Limb (tissue), 2 donors: ENCODE measurements at regions not wholly inside any gene's neighbourhood (a gene's known extent, or its start where the extent isn't known, plus 50 kb on each side); places are given as distances from the start of the nearest gene placed in this dataset.
"Not testable (repeated sequence)": the region's sequence is repeated elsewhere in the genome, so short reads cannot be mapped to it uniquely, and the experiment has no call there.

Experiments
- DNase-seq, 2 donors: peaks; one replicate each; pipeline ENCODE4 v3.0.0-alpha.2; 2016; ENCODE audit errors: extremely low spot score in 2 of 2

DNA sequence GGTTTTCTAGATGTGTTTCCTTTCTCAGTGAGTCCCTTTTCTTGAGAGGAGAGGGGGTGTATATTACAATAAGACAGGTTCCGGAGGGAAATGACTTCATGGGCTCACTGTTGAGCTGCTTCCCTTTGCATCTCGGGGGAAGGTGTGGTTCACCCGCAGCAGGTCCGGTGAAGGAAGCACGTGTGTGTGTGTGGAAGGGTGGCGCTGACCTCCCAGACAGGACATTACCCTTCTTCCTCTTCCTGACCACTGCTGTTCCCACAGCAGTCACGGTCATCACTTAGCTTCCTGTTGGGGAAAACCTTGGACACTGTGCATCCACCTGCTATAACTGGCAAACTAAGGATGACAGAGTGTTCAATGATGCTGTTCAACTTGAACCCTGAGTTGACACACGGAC lies 83.6 kb downstream of the PLEKHG1 start:
- DNase-seq: no peak

- DNase-seq: no peak
Observed at GRCh38 chr6:150684161-150684560, 84.5 kb downstream of the PLEKHG1 start.

DNA sequence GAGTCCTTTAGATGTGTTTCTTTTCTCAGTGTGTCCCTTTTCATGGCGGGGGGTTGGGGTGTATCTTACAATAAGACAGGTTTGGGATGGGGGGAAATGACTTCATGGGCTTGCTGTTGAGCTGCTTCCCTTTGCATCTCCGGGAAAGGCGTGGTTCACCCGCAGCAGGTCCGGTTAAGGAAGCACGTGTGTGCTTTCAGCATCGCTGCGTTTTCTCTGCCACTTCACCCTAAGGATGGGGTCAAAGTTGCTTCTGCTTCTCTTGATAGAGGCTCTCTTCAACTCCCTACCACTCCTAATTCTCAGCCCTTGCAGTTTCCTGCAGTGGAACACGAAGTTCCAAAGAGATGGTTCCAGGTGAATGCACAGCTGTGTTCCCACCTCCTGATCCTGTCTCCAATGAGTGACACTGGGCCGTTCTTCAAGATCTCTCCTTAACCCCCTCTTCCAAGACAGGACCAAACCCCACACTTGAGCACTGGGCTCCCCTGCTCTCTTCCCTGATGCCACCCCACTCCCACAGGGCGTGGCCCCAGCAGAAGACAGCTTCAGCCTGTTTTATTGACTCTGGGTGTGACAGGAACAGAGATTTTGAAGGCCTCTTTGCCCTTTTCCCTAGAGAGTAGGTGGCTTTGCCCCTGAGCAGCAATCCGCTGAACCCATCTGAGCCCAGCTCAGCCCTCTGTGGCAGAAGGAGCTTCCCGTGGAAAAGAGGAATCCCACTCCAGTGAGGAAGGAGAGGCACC lies 85.2 kb downstream of the PLEKHG1 start:
- no peak for DNase-seq

DNA sequence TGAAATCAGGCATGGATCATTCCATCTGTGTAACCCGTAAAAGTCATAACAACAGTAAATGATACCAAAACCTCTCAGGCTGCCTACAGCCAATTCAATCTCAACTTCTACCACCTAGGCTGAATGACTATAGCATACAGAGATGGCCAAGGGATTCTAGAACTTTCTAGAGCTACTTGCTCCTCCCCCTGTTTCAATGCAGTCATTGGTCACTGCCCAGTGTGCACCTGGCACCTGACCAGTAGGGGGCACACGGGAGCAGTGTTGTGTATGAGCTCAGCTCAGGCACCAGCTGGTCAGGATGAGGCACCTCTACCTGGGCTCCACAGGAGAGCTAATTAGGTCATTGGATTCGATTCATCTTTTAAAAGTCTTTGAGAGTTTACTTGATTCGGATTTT lies 86.2 kb downstream of the PLEKHG1 start:
- DNase-seq: no peak

GRCh38 chr6:150686566-150686965 lies 86.9 kb downstream of the PLEKHG1 start:
- no peak for DNase-seq

DNA sequence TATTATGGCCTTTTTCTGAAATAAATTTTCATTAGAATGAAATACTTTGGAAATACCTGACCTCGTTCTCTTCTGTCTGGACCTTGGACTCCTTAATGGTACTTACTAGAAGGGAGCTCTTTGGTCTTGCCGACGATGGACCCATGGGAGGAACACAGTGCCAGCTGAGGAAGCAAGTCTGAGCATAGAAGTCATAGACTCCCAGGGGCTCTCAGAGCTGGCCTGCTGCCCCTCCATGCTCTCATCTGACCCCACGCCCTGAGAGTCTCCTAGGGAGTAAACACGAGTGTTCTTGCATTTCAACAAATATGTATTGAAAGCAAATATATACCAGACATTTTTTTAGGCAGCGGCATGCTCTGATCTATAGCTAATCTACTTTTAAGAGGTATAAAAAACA lies 87.8 kb downstream of the PLEKHG1 start:
- peak in 1 of 2 donors; percentile 59 for DNase-seq

GRCh38 chr6:150689900-150690590 lies 90.4 kb downstream of the PLEKHG1 start:
- DNase-seq: no peak

GRCh38 chr6:150690681-150691080 lies 91.0 kb downstream of the PLEKHG1 start:
- DNase-seq: no peak

GRCh38 chr6:150691463-150691862 lies 91.8 kb downstream of the PLEKHG1 start:
- DNase-seq: no peak

GRCh38 chr6:150692604-150693003 lies 92.9 kb downstream of the PLEKHG1 start:
- DNase-seq: no peak

DNA sequence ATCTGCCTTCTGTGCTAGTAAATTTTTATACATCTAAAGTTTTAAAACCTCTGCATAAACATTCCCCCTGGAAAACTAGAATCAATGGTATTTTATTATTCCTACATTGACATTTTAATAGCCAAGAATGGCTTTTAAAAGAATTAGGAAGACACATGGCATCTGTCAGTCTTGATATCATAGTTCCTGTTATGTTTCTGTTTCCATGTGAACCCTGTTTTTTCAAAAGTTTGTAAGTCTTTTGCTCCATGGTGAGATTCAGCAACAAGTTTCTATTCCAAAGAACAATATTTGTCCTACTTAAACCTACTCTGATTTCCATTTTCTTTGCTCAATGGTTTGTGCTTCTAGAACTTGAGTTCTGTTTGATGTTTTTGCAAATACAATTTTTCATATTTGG lies 95.2 kb downstream of the PLEKHG1 start:
- DNase-seq: no peak

- no peak for DNase-seq
Observed at GRCh38 chr6:150695652-150696051, 96.0 kb downstream of the PLEKHG1 start.

DNA sequence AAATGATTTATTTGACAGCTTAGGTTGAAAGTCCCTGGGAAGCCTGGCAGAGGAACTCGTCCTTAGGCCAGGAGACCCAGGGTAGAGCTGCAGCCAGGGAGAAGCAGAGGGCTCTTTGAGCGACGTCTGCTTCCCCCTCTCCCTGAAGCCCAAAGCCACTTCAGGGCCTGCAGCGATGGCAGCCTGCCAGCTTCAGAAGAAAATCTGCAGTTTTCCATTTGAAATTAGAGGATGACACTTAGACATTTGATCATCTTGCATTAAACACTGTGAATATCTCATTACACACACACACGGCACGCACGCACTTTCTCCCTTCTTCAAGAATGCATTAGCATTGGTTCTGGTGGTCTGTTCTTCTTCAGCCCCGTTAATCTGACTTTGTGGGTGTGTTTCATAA lies 96.5 kb downstream of the PLEKHG1 start:
- peak in 1 of 2 donors; percentile 43 for DNase-seq

- not testable (repeated sequence) for DNase-seq
Observed at GRCh38 chr6:150696918-150697317, 97.2 kb downstream of the PLEKHG1 start.

DNA sequence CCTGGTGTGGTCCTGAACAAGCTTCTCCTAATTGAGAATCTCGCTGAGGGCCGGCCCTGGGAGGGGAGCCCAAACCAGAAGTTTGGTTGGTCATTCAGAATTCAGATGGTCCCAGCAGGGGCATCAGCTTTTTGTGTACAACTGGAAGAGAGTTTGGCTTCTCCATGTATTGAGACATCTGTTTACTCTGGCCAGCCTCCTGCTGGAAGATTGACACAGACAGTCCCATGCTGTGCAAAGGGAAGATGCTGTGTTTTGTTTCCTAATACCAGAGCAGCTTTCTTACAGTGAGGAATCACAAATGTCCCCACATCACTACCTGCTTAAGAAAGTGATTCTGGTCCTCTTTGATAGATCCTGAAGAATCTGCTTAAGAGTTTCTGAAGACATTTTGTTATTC lies 97.8 kb downstream of the PLEKHG1 start:
- DNase-seq: no peak

DNA sequence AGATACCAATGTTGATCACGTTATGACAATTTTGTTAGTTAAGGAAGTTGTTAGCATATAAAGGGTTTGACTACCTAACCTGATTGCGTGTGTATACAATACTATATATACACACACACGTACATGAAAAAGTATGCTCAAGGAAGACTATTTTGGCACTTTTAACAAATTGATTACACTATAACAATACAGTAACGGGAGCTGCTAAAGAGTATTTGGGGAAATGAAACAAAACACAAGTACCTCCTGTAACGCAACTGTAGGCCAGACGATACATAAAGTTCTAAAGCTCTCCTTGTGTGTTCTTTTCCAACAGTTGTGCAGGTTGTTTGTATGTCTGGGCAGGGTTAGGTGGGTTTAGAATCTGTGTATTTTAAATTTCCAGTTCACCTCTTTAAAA lies 98.7 kb downstream of the PLEKHG1 start:
- DNase-seq: no peak

- DNase-seq: no peak
Observed at GRCh38 chr6:150702675-150703074, 103.0 kb downstream of the PLEKHG1 start.

GRCh38 chr6:150704447-150705192 lies 104.9 kb downstream of the PLEKHG1 start:
- no peak for DNase-seq

DNA sequence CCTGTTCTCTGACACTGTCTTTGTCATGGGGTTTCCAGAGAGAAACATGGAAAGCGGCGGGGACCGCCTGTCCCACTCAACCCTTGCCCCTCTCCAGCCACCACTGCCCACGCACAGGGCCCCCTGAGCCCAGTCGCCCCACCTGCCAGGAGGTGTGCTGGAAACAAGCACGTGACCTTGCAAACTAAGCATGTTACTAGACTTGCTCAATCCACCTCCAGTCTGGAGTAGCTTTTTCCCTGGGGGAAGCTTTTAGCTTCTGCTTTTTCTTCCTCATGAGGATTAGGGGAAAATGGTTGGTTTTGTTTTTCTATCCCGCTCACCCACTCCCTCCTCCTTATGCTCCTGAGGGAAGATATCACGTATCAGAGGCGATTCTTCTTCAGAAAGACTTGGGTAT lies 105.7 kb downstream of the PLEKHG1 start:
- no peak for DNase-seq

GRCh38 chr6:150710236-150710635 lies 110.6 kb downstream of the PLEKHG1 start:
- no peak for DNase-seq

DNA sequence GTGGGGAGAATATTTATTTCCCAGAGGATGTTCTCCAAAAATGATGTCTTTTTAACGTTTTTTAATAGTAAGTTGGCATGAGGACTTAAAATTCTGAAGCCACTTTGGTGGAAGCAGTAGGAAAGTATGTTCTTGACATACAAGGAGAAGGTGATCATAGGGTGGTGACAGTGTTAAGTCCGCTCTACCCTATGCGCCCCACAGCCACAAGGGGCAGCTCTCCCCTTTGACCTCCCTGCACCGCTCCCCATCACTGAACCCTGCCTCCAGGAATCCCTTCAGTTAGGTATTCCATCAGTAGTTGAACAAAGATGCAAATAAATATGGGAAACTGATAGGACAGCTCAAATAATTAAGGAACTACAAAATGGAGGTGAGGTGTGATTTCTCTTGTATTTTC lies 111.4 kb downstream of the PLEKHG1 start:
- DNase-seq: no peak
